Progenitor cell of endocrine pancreas (in vitro differentiated cells): ENCODE measurements at regions not wholly inside any gene's neighbourhood (a gene's known extent, or its start where the extent isn't known, plus 50 kb on each side); places are given as distances from the start of the nearest gene placed in this dataset.

Source experiments
- DNase-seq: peaks from one replicate; pipeline ENCODE4 v3.0.0; 2021; ENCODE audit warnings: low spot score; ENCODE audit not compliant: unreplicated experiment
- H3K27ac Mint-ChIP-seq: 2 replicates; pipeline ENCODE4 v1.8.0; 2021; ENCODE audit warnings: mild to moderate bottlenecking, moderate library complexity, mixed read lengths
- H3K27me3 Mint-ChIP-seq: 2 replicates; pipeline ENCODE4 v1.8.0; 2021; ENCODE audit warnings: mixed read lengths
- H3K36me3 Mint-ChIP-seq: 2 replicates; pipeline ENCODE4 v1.8.0; 2022; ENCODE audit warnings: mixed read lengths; ENCODE audit not compliant: insufficient read depth
- H3K4me1 Mint-ChIP-seq: 2 replicates; pipeline ENCODE4 v1.8.0; 2021; ENCODE audit warnings: low read depth, mixed read lengths
- H3K4me3 Mint-ChIP-seq: 2 replicates; pipeline ENCODE4 v1.8.0; 2021; ENCODE audit warnings: low read depth, mild to moderate bottlenecking, moderate library complexity, mixed read lengths
- H3K9me3 Mint-ChIP-seq: 2 replicates; pipeline ENCODE4 v1.8.0; 2021; ENCODE audit warnings: low read depth, mixed read lengths
- CTCF ChIP-seq: fragments of 200-600 bp; sonication (generic); IDR thresholded peaks from one replicate; pipeline ENCODE4 v1.5.0; 2021; ENCODE audit warnings: antibody characterized with exemption, mild to moderate bottlenecking; ENCODE audit not compliant: unreplicated experiment

- no peak for DNase-seq
- Mint-ChIP-seq H3K9me3 (peaks cover 3% of the 10 kb centered on the region), H3K27ac (no peak overlapping the region), H3K4me1 (no peaks in the 10 kb centered on the region), H3K36me3 (no peaks in the 10 kb centered on the region), H3K4me3 (no peak overlapping the region), H3K27me3 (no peaks in the 10 kb centered on the region)
- no peak for TF ChIP-seq CTCF
These were observed 66.4 kb upstream of the SLC38A4 start for GRCh38 chr12:46892034-46892705.

GRCh38 chr12:46892887-46893286 lies 67.1 kb upstream of the SLC38A4 start:
- H3K4me3 Mint-ChIP-seq = no peak overlapping the region
- H3K9me3 Mint-ChIP-seq = peaks cover 3% of the 10 kb centered on the region
- no peak for DNase-seq
- TF ChIP-seq CTCF = no peak
- no peaks in the 10 kb centered on the region for H3K36me3 Mint-ChIP-seq
- H3K27me3 Mint-ChIP-seq = no peaks in the 10 kb centered on the region
- H3K4me1 Mint-ChIP-seq = no peaks in the 10 kb centered on the region
- H3K27ac Mint-ChIP-seq = no peak overlapping the region

GRCh38 chr12:46893434-46893833 lies 67.6 kb upstream of the SLC38A4 start:
- no peaks in the 10 kb centered on the region for H3K4me1 Mint-ChIP-seq
- no peaks in the 10 kb centered on the region for H3K36me3 Mint-ChIP-seq
- no peak for TF ChIP-seq CTCF
- peaks cover 3% of the 10 kb centered on the region for H3K9me3 Mint-ChIP-seq
- H3K4me3 Mint-ChIP-seq = no peak overlapping the region
- DNase-seq = no peak
- H3K27ac Mint-ChIP-seq = no peak overlapping the region
- H3K27me3 Mint-ChIP-seq = no peaks in the 10 kb centered on the region

- TF ChIP-seq CTCF = no peak
- Mint-ChIP-seq H3K27me3 (no peaks in the 10 kb centered on the region), H3K4me3 (no peak overlapping the region), H3K36me3 (no peaks in the 10 kb centered on the region), H3K4me1 (no peaks in the 10 kb centered on the region), H3K9me3 (peaks cover 3% of the 10 kb centered on the region), H3K27ac (no peak overlapping the region)
- no peak for DNase-seq
These were observed 69.9 kb upstream of the SLC38A4 start for GRCh38 chr12:46895726-46896125.

GRCh38 chr12:46896680-46897079 lies 70.9 kb upstream of the SLC38A4 start:
- no peak overlapping the region for H3K27ac Mint-ChIP-seq
- no peaks in the 10 kb centered on the region for H3K27me3 Mint-ChIP-seq
- H3K4me3 Mint-ChIP-seq = no peak overlapping the region
- no peaks in the 10 kb centered on the region for H3K36me3 Mint-ChIP-seq
- H3K9me3 Mint-ChIP-seq = peaks cover 3% of the 10 kb centered on the region
- no peaks in the 10 kb centered on the region for H3K4me1 Mint-ChIP-seq
- TF ChIP-seq CTCF = no peak
- DNase-seq = no peak
